Ecto neural progenitor cell (in vitro differentiated cells): ENCODE measurements at regions not wholly inside any gene's neighbourhood (a gene's known extent, or its start where the extent isn't known, plus 50 kb on each side); places are given as distances from the start of the nearest gene placed in this dataset.

Source experiments
- DNase-seq: peaks from one replicate; pipeline ENCODE4 v3.0.0-alpha.2; 2018; ENCODE audit warnings: low spot score

GRCh38 chr6:165875946-165876345, 212.9 kb upstream of the PDE10A start:
- no peak for DNase-seq

- no peak for DNase-seq
These were observed 210.9 kb upstream of the PDE10A start for GRCh38 chr6:165873976-165874375.

- DNase-seq, result no peak
These were observed 209.8 kb upstream of the PDE10A start for GRCh38 chr6:165872811-165873210.

- DNase-seq, result no peak
These were observed 209.3 kb upstream of the PDE10A start for GRCh38 chr6:165872311-165872710.

DNA sequence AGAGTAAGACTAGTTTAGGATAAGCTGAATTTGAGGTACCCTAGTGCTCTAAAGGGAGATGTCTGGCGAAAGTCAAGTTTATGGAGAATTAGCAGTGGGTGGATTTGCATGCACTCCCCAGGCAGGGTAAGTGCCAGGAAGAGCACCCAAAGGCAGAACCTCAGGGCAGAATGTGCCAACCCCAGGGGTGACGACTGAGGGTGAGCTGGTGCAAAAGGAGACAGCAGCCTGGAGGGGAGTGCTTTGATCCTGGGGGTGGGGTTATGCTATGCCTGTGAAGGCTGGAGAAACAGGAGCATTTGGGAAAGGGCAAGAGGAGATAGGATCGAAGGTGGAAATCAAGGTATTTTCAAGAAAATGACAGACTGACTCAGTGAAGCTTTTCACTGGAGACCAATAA, 208.5 kb upstream of the PDE10A start:
- no peak for DNase-seq

DNA sequence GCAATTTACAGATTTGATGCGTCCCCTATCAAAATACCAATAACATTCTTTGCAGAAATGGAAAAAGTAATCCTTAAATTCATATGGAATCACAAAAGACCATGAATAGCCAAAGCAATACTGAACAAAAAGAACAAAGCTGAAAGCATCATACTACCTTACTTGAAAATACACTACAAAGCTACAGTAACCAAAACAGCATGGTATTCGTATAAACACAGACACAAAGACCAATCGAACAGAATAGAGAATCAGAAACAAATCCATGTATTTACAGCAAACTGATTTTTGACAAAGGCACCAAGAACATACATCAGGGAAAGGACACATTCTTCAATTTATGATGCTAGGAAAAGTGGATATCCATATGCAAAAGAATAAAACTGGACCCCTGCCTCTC, 206.5 kb upstream of the PDE10A start:
- DNase-seq, result no peak

DNA sequence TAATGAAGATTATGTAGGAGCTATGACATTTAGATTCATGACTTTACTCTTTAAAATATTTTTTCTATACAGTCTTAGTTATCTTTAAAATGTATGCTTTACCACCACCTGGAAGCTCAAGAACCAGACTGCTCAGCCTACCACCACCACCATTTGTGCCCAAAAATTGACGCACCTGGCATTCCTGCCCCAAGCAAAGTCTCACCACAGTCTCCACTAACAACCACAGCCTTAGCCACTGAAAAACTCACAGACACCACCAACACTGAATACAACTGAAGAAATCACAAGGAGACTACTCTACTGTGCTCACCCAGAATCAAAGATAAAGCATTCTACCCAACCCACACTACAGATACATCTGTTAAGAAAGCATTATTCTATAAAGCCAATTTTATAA, 201.9 kb upstream of the PDE10A start:
- DNase-seq, result no peak

DNA sequence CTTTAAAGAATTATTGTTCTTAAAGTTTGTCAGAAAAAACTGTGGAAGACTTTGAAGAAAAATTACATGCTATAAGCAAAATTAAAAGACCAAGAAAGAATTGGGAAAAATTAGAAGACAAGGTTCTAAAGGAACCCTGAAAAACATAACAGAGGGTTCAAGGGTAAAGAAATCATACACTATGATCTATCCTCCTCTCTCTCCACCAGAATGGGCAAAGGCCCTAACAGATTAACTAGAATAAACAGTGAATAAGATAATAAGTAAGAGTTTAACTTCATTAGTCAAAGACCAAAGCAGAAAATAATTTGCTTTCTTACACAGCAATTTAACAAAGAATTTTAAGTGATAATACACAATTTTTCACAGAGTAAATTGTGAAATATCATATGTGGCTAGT, 201.2 kb upstream of the PDE10A start:
- DNase-seq, result no peak

DNA sequence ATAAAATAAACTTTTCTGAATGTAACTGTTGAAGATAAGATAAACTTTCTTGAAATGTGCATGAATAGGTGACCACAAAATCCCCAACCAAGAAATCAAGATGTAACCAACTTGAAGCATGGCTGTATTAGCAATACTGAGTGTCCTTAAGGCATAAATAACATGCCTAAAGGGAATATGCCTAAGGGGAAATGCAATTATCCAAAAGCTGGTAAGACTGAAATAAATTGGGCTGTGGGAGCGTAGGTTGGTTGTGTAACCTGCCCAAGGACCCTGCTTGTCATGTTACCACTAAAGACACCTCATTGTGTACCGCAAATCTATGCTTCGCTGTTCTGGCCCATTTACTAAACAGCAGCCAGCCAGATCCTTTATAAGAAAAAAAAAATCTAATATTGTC, 200.8 kb upstream of the PDE10A start:
- no peak for DNase-seq

- DNase-seq, result no peak
These were observed 199.8 kb upstream of the PDE10A start for GRCh38 chr6:165862813-165863212.

DNA sequence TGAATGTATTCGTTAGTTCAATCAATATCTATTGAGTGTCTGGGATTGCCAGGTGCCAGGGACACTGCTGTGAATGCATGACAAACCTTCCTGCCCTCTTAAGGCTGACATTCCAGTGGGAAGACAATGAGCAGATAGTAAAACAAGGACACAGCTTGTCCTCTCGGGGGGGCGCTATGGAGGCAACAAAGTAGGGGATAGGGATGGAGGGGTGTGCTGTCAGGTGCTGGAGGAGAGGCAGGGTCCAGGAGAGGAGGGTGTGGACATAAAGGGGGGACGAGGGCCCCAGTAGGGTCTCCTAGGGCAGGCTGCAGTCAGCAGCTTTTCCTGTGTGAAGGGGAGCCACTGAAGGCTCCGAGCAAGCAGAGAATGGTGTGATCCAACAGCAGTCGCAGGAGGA, 198.2 kb upstream of the PDE10A start:
- no peak for DNase-seq

DNA sequence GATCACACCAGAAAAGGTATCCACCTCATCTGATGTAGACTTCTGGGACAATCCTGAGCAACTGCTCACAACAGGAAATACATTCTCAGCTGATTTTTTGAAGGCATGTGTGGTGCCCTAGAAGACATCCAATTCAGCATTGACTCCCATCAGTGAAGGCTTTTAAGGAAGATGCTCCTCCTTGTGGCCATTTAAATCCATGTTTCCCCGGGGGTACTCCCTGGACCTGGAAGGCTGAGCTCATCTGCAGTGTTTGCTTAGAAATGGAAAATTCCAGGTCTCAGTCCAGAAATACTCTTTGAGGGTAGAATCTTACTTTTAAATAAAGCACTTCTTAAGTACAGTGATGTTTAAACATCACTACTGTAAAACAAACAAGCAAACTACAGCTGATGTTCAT, 195.5 kb upstream of the PDE10A start:
- DNase-seq, result no peak

DNA sequence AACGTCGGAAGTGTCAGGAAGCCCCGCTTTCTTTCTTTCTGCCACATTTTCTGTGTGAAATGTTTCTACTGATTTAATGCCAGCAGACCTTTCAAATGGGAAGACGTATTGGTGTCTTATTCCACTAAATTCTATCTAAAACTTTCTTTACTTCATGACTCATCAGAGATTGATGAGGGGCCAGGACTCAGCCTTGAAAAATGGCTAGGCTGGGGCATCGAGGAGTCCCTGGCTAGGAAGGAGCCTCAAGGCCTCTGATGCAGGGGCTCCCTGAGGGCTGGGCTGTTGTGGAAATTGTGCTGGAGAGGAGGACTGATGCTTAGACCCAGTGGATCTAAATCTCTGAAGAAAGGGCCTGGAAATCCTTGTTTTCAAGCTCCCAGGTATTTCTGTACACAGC, 192.8 kb upstream of the PDE10A start:
- DNase-seq, result no peak

GRCh38 chr6:165854863-165855593, 192.0 kb upstream of the PDE10A start:
- DNase-seq, result no peak

DNA sequence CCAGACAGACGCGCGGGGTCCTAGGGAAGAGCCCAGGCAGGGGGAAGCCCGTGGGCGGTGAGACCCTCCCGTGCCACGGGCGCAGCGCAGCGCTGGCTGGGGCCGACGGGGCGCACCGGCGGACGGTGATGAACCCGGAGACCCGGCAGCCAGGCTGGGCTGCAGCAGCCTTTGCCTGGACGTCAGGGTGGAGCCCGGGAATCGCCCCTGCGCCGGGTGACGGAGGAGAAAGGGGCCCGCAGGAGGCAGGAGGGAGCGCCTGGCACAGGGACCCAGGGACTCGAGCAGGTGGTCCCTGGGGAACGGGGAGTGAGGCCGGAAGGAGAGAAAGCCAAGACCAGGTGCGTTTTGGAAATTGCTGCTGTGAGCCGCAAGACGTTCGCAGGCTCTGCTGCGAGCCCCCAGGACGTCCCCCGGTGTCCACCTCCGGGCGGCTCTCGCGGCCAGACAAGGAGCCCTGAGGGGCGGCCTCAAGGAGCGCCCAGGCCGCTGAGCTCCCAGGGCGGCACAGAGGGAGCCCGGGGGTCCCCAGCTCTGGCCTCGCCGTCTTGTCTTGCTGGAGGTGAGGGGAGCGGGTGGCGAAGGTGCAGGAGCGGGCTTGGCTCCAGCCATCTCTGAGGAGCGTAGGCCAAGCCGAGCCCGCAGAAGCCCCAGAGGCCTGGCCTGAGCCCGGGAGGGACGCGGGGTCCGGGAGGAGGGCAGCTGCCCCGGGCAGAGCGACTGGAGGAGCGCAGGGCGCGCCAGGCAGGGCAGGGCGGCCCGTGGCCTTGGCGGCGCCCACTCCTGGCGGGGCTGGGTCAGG, 191.2 kb upstream of the PDE10A start:
- no peak for DNase-seq

DNA sequence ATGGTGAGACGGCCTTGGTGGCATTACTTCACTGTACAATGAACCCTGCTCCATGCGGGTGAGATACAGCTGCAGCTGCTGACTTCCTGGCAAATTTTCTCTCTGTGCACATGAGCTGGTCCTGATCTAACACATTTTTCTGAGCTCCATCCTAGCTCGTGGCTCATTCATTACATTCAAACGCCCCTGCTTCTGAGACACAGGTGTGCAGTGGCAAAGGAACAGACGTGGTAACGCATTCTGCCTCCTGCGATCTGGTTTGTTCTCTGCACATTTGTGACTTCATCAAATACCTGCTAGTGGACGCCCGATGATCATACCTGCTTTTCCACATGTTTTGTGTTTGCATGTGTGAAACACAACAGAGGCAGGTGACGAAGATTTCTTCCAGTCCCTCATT, 189.6 kb upstream of the PDE10A start:
- no peak for DNase-seq

GRCh38 chr6:165850434-165851019, 187.5 kb upstream of the PDE10A start:
- DNase-seq, result peak; percentile 77

DNA sequence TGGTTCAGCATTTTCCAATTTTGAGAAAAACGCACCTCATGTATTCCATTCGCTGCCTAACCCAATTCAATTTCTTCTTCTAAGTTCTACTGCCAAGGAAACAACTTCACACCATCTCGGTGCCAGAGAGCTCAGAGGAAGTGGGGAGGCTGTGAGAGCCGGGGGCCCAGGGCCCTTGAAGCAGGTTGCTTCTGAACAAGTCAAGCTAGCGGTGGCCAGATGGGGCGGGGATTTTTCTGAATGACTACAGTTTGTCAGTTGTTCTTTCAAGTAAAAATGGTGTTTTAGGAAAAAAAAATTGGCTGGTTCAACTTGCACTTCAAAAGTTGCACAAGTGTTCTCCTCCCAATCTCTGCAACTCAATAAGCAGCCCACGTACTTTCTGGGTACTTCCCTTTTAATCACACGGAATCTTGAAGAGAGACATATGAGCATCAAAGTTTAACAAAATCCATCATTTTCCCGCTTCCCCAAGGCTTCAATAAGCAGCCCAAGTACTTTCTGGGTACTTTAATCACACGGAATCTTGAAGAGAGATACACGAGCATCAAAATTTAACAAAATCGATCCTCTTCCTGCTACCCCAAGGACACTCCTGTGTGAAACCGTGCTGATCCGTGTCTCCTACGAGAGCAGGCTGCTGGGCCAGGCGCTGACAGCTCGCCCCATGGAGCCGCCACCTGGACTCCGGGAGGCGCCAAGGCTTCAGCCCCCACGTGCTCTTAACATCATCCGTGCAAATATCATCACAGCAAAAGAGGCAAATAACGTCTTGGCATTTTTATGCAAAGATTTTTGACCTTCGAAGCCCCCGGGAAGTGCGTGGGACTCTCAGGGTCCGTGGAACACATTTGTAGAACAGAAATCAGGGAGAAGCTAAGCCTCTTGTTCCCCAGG, 186.7 kb upstream of the PDE10A start:
- DNase-seq, result no peak

DNA sequence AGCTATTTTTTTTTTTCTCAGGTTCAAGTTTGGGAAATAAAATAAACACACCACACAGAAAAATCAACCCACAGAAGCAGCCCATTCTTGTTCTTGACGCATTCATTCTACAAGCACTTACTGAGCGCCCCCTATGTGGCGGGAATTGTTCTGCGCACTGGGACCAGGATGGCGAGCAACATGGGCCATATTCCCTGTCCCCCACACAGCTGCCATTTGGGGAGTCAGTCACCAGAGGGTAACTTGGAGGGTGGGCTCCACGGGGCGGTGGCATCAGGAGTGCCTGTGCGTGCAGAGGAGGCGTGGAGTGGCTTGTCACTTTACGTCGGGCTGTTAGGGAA, 185.0 kb upstream of the PDE10A start:
- no peak for DNase-seq

DNA sequence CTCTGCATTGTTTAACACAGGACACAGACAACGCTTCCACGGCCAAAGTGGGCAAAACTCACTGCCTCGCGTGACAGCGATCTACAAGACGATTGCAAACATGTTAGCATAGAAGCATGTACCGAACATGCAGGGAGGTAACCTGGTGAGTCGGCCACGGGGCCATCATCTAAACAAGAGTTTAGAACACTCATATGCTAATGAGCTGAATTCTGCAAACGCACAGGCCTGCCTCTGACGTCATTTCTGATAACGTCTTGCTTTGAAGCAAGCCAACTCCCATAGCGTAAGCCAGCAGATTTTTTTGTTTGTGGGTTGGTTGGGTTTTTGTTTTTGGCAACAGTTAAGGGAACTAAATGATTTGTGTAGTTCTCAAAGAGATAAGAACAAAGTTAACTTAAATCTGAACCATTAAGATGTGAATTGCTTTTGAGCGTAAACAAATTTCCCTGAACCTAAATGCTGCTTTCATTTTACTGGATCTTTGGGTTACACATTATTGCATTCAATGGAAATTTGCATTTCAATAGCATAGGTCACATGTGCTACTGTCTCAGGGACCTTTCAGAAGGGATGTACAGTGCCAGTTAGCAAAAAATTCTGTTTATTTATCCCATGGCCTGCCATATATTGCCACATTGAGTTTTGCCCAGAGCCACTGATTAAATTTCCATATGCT, 184.5 kb upstream of the PDE10A start:
- DNase-seq, result no peak

- no peak for DNase-seq
These were observed 183.3 kb upstream of the PDE10A start for GRCh38 chr6:165846123-165846966.
